ENCODE measurements at regions not wholly inside any gene's neighbourhood (a gene's known extent, or its start where the extent isn't known, plus 50 kb on each side); places are given as distances from the start of the nearest gene placed in this dataset.
A peak's percentile ranks its signal among the peaks of the same experiment; 100 is the strongest.

DNA sequence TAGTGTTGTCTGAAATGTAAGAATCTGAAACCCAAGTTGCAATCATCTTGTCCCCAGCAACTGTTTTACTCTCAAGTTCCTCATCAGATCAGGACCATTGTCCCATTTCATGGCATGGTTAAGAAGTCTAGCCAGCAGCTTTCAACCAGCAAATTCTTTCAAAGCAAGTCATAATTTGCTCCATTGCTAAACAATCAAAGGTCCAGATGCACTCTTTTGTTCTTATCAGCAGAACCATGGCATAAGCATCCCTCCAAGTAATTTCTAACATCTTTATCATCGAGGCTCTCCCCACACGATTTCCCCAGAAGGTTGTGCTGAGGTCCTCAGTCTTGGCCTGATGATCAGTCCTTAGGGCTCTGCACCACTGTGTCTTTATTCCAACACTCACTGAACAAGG is 67.5 kb upstream of the APCDD1 start:
- Histone ChIP-seq H3K27ac (no peak overlapping the region), H3K4me3 (no peak overlapping the region)
- DNase-seq (ENCODE audit: low spot score), result no peak
- TF ChIP-seq, protein P1, sequence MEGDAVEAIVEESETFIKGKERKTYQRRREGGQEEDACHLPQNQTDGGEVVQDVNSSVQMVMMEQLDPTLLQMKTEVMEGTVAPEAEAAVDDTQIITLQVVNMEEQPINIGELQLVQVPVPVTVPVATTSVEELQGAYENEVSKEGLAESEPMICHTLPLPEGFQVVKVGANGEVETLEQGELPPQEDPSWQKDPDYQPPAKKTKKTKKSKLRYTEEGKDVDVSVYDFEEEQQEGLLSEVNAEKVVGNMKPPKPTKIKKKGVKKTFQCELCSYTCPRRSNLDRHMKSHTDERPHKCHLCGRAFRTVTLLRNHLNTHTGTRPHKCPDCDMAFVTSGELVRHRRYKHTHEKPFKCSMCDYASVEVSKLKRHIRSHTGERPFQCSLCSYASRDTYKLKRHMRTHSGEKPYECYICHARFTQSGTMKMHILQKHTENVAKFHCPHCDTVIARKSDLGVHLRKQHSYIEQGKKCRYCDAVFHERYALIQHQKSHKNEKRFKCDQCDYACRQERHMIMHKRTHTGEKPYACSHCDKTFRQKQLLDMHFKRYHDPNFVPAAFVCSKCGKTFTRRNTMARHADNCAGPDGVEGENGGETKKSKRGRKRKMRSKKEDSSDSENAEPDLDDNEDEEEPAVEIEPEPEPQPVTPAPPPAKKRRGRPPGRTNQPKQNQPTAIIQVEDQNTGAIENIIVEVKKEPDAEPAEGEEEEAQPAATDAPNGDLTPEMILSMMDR (IDR thresholded peaks at IDR 0.05), result no peak

DNA sequence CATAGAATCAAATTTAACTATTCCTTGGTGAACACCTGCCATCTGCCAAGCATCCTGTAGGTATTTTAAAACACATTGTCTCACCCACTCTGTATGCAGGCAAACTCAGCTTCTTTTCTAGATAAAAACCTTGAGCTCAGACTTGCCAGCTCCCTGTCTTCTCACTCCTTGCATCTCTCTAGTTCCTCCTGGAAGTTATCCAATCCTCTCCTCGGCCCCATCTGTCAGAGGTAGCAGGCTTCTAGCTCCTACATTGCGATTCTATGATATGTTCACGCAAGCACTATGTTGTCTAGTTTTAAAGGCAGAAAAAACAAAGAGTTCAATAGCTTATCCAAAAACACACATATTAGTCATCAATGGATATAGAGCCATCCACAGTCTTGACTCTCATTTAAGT is 67.0 kb upstream of the APCDD1 start:
- TF ChIP-seq, protein P1 (IDR thresholded peaks at IDR 0.05), result no peak
- no peak for DNase-seq (ENCODE audit: low spot score)
- no peak overlapping the region for H3K27ac ChIP-seq
- H3K4me3 ChIP-seq, result no peak overlapping the region

DNA sequence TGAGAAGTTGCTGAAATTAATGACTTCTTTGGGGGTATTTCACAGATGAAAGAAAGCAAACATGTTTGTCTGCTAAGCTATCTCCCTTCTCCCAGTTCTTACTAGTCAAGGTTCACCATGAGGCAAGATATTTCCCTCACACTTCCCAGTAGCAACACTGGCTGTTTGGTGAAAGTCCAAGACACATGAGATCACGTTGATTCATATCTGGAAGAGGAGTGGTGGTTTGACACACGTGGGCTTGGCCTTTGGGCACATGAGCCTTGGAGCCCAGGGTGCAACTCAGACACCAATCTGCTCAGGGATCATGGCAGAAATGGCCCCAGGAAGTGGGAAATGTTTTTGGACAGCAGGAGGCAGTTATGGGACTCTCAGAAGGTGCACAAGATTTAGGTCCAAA is 66.1 kb upstream of the APCDD1 start:
- no peak overlapping the region for H3K27ac ChIP-seq
- DNase-seq (ENCODE audit: low spot score), result no peak
- TF ChIP-seq, protein P1 (IDR thresholded peaks at IDR 0.05), result no peak
- H3K4me3 ChIP-seq, result no peak overlapping the region

DNA sequence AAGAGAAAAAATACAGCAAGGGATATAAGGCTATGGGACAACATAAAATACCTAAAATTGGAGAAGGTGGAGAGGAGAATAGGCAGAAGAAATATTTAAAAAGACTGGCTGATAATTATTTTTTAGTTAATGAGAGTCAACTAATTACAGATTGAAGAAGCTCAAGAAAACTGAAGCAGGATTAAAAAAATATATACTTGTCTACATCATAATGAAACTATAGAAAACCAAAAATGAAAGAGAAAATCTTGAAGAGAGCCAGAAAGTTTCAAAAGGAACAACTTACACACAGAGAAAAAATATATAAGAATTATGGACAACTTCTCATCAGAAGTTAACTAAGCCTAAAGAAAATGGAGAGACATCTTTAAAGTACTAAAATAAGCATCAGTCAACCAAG is 62.9 kb upstream of the APCDD1 start:
- H3K4me3 ChIP-seq, result no peak overlapping the region
- TF ChIP-seq, protein P1 (IDR thresholded peaks at IDR 0.05), result no peak
- H3K27ac ChIP-seq, result no peak overlapping the region
- DNase-seq (ENCODE audit: low spot score), result no peak

DNA sequence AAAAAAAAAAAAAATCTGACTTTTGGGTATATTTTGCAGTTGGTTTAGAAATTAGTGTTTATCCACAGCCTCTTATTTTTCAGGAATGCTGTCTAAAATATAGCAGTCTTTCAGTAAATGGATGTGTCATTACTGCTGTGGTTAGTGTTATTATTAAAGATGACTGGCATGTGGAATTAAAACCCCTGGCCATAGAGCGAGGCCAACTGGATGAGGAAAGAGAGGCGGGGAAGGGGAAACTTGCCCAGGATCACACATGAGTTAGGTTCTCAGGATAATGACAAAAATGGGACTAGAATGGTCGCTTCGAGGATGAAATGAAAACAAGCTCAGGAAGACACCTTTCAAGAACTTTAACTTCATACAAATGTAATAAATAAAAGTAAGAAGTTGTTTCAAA is 57.4 kb upstream of the APCDD1 start:
- TF ChIP-seq, protein P1 (IDR thresholded peaks at IDR 0.05), result no peak
- no peak overlapping the region for H3K4me3 ChIP-seq

DNA sequence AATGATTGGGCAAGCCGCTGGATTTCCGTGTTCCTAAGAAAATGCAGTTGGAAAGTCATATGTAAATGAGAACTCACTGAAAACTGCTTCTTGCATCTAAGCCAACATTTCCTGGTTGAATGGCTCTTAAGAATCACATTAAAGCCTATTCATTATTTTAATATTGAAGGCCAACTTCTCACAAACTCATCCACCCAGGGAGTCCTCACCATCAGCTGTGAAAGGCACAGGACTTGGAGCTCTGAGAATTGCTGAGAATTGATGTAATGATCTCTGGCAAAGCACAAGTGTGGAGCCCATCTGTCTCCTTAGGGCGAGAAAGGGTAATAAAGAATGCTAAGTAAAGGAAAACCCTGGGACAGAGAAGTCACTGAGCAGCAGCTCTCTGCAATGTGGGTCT is 55.9 kb upstream of the APCDD1 start:
- H3K4me3 ChIP-seq, result no peak overlapping the region
- DNase-seq (ENCODE audit: low spot score), result no peak
- TF ChIP-seq, protein P1 (IDR thresholded peaks at IDR 0.05), result no peak
- H3K27ac ChIP-seq, result no peak overlapping the region

More for the DNA sequence above, 57.4 kb upstream of the APCDD1 start:
- H3K27ac ChIP-seq, result no peak overlapping the region
- peak; percentile 12 for DNase-seq (ENCODE audit: low spot score)

DNA sequence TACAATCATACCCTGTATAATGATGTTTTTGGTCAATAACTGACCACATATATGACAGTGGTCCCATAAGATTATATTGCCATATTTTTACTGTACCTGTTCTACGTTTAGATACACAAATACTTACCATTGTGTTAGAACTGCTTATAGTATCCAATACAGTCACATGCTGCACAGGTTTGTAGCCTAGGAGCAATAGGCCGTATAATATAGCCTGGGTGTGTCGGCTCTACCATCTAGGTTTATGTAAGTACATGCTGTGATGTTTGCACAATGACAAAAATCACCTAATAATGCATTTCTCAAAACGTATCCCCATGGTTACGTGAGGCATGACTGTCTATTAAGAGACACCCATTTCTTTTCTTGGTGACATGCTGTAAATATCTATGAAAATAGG is 55.0 kb upstream of the APCDD1 start:
- Histone ChIP-seq H3K4me3 (no peak overlapping the region), H3K27ac (no peak overlapping the region)
- DNase-seq (ENCODE audit: low spot score), result no peak
- TF ChIP-seq, protein P1 (IDR thresholded peaks at IDR 0.05), result no peak
